NCI-H1105 (cell line): ENCODE measurements at regions not wholly inside any gene's neighbourhood (a gene's known extent, or its start where the extent isn't known, plus 50 kb on each side); places are given as distances from the start of the nearest gene placed in this dataset.
"Not testable (repeated sequence)": the region's sequence is repeated elsewhere in the genome, so short reads cannot be mapped to it uniquely, and the experiment has no call there.

Experiments
- DNase-seq: peaks from one replicate; lab custom pipeline; 2025; lab: John Stamatoyannopoulos, UW

- no peak for DNase-seq
These were observed 210.6 kb upstream of the ATP10A start for GRCh38 chr15:26073430-26074333.

GRCh38 chr15:26070095-26070532, 207.0 kb upstream of the ATP10A start:
- no peak for DNase-seq

- DNase-seq = no peak
These were observed 206.1 kb upstream of the ATP10A start for GRCh38 chr15:26069231-26069641.

- DNase-seq = no peak
These were observed 203.8 kb upstream of the ATP10A start for GRCh38 chr15:26066896-26067295.

GRCh38 chr15:26065723-26066122, 202.6 kb upstream of the ATP10A start:
- no peak for DNase-seq

- no peak for DNase-seq
These were observed 198.1 kb upstream of the ATP10A start for GRCh38 chr15:26061248-26061647.

GRCh38 chr15:26056766-26057165, 193.6 kb upstream of the ATP10A start:
- not testable (repeated sequence) for DNase-seq

GRCh38 chr15:26051761-26052675, 188.9 kb upstream of the ATP10A start:
- no peak for DNase-seq

GRCh38 chr15:26050984-26051383, 187.9 kb upstream of the ATP10A start:
- DNase-seq = no peak

- no peak for DNase-seq
These were observed 187.0 kb upstream of the ATP10A start for GRCh38 chr15:26049900-26050657.

GRCh38 chr15:26048669-26049068, 185.5 kb upstream of the ATP10A start:
- no peak for DNase-seq

- no peak for DNase-seq
These were observed 182.4 kb upstream of the ATP10A start for GRCh38 chr15:26045516-26045915.

- DNase-seq = no peak
These were observed 179.9 kb upstream of the ATP10A start for GRCh38 chr15:26043018-26043417.

- no peak for DNase-seq
These were observed 175.6 kb upstream of the ATP10A start for GRCh38 chr15:26038693-26039092.

- no peak for DNase-seq
These were observed 174.2 kb upstream of the ATP10A start for GRCh38 chr15:26037369-26037768.

- no peak for DNase-seq
These were observed 170.4 kb upstream of the ATP10A start for GRCh38 chr15:26033493-26033892.

GRCh38 chr15:26032162-26032846, 169.2 kb upstream of the ATP10A start:
- DNase-seq = no peak

GRCh38 chr15:26029586-26029985, 166.5 kb upstream of the ATP10A start:
- DNase-seq = not testable (repeated sequence)

- no peak for DNase-seq
These were observed 166.0 kb upstream of the ATP10A start for GRCh38 chr15:26029146-26029545.

- no peak for DNase-seq
These were observed 165.1 kb upstream of the ATP10A start for GRCh38 chr15:26028086-26028740.

GRCh38 chr15:26026671-26027070, 163.5 kb upstream of the ATP10A start:
- DNase-seq = not testable (repeated sequence)
